PC-9 (cell line): ENCODE measurements at regions not wholly inside any gene's neighbourhood (a gene's known extent, or its start where the extent isn't known, plus 50 kb on each side); places are given as distances from the start of the nearest gene placed in this dataset.

ENCODE experiments used
- EZH2 ChIP-seq: fragments of 200-600 bp; sonication (generic); IDR thresholded peaks from 2 replicates; pipeline ENCODE4 v1.8.0; 2017; ENCODE audit warnings: antibody characterized with exemption, low read depth
- TF ChIP-seq, protein P1 (sequence below): fragments of 200-600 bp; sonication (generic); conservative IDR thresholded peaks from 2 replicates; pipeline ENCODE4 v1.6.1; 2017; ENCODE audit warnings: mixed run types, antibody characterized with exemption, mild to moderate bottlenecking, moderate library complexity

GRCh38 chr3:83230841-83231240 is 1469.4 kb upstream of the GBE1 start:
- TF ChIP-seq, protein P1, sequence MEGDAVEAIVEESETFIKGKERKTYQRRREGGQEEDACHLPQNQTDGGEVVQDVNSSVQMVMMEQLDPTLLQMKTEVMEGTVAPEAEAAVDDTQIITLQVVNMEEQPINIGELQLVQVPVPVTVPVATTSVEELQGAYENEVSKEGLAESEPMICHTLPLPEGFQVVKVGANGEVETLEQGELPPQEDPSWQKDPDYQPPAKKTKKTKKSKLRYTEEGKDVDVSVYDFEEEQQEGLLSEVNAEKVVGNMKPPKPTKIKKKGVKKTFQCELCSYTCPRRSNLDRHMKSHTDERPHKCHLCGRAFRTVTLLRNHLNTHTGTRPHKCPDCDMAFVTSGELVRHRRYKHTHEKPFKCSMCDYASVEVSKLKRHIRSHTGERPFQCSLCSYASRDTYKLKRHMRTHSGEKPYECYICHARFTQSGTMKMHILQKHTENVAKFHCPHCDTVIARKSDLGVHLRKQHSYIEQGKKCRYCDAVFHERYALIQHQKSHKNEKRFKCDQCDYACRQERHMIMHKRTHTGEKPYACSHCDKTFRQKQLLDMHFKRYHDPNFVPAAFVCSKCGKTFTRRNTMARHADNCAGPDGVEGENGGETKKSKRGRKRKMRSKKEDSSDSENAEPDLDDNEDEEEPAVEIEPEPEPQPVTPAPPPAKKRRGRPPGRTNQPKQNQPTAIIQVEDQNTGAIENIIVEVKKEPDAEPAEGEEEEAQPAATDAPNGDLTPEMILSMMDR = no peak
- TF ChIP-seq EZH2 = no peak
